Posterior vena cava (tissue), 2 donors: ENCODE measurements at regions not wholly inside any gene's neighbourhood (a gene's known extent, or its start where the extent isn't known, plus 50 kb on each side); places are given as distances from the start of the nearest gene placed in this dataset.

Source experiments
- DNase-seq: peaks from one replicate; pipeline ENCODE4 v3.0.0-alpha.2; 2020; ENCODE audit warnings: low spot score
- intact Hi-C, 2 donors: fragments of 100-400 bp; cut with DNase I; formaldehyde crosslinking; loops; one replicate each; pipeline versions ENCODE4 v1.14.1 to v1.14.2; 2022 to 2023
- donor health status: DM: yes; HTN: yes; CAD: no.
- donor health status: DM: yes; HTN: yes; CAD: no.

GRCh38 chr6:170110201-170111140 is 180.4 kb downstream of the DLL1 start:
- DNase-seq, result peak; percentile 73
- intact Hi-C loops, result no loop called here

GRCh38 chr6:170108890-170109587 is 181.8 kb downstream of the DLL1 start:
- peak; percentile 62 for DNase-seq
- intact Hi-C loops, result no loop called here

- peak; percentile 57 for DNase-seq
Measured at GRCh38 chr6:170108456-170108855, 182.4 kb downstream of the DLL1 start.

GRCh38 chr6:170107606-170108222 is 183.2 kb downstream of the DLL1 start:
- peak; percentile 64 for DNase-seq
- intact Hi-C loops, result no loop called here

More at GRCh38 chr6:170108456-170108855, 182.4 kb downstream of the DLL1 start:
- intact Hi-C loops, result no loop called here

- DNase-seq, result peak; percentile 53
- intact Hi-C loops, result no loop called here
Measured at GRCh38 chr6:170106906-170107525, 183.9 kb downstream of the DLL1 start.

GRCh38 chr6:170102582-170103481 is 188.0 kb downstream of the DLL1 start:
- intact Hi-C loops, result no loop called here
- DNase-seq, result peak; percentile 78

- peak; percentile 50 for DNase-seq
- intact Hi-C loops, result no loop called here
Measured at GRCh38 chr6:170102038-170102437, 188.8 kb downstream of the DLL1 start.

- peak; percentile 67 for DNase-seq
- intact Hi-C loops, result no loop called here
Measured at GRCh38 chr6:170101281-170102035, 189.4 kb downstream of the DLL1 start.

GRCh38 chr6:170100046-170100445 is 190.8 kb downstream of the DLL1 start:
- intact Hi-C loops, result no loop called here
- DNase-seq, result peak; percentile 75

GRCh38 chr6:170099387-170099786 is 191.5 kb downstream of the DLL1 start:
- DNase-seq, result peak; percentile 78
- intact Hi-C loops, result no loop called here

- intact Hi-C loops, result no loop called here
- peak; percentile 77 for DNase-seq
Measured at GRCh38 chr6:170098428-170099170, 192.3 kb downstream of the DLL1 start.

GRCh38 chr6:170097505-170098427 is 193.1 kb downstream of the DLL1 start:
- peak; percentile 51 for DNase-seq
- intact Hi-C loops, result no loop called here

GRCh38 chr6:170096803-170097504 is 193.9 kb downstream of the DLL1 start:
- intact Hi-C loops, result no loop called here
- peak; percentile 43 for DNase-seq

- DNase-seq, result peak; percentile 76
- intact Hi-C loops, result no loop called here
Measured at GRCh38 chr6:170096191-170096802, 194.6 kb downstream of the DLL1 start.
